B cell (primary cell): ENCODE measurements at regions not wholly inside any gene's neighbourhood (a gene's known extent, or its start where the extent isn't known, plus 50 kb on each side); places are given as distances from the start of the nearest gene placed in this dataset.
"Not testable (repeated sequence)": the region's sequence is repeated elsewhere in the genome, so short reads cannot be mapped to it uniquely, and the experiment has no call there.

Source experiments
- ATAC-seq: fragments of 200-7000 bp; cut with Tn5 transposase; one replicate; pipeline ENCODE4 v1.10.0; 2021; ENCODE audit warnings: low read depth, mild to moderate bottlenecking, moderate number of reproducible peaks, moderate library complexity
- CTCF ChIA-PET: fragments of 350-600 bp; sonication (Branson Sonifier 250); formaldehyde crosslinking; loops from one replicate; lab custom pipeline; 2021; ENCODE audit warnings: antibody characterized with exemption, inconsistent platforms; lab: Charles Lee
- POLR2A ChIA-PET: fragments of 350-600 bp; sonication (Branson Sonifier 250); formaldehyde crosslinking; loops from one replicate; lab custom pipeline; 2021; ENCODE audit warnings: antibody characterized with exemption; lab: Charles Lee
- DNase-seq: peaks from one replicate; pipeline ENCODE4 v3.0.0; 2013
- H2AFZ ChIP-seq: 2 replicates; pipeline ENCODE4 v1.6.1; 2012; ENCODE audit warnings: mild to moderate bottlenecking, low read depth, low read length; ENCODE audit not compliant: insufficient read depth, poor library complexity, severe bottlenecking
- H3K27ac ChIP-seq, 2 donors: 1 replicate in 1 of 2; 2 replicates in 1 of 2; pipeline ENCODE4 v1.5.1; 2012 to 2013; ENCODE audit warnings: low read length in 2 of 2, mild to moderate bottlenecking in 2 of 2, moderate library complexity in 1 of 2
- H3K27me3 ChIP-seq, 4 experiments: fragments of 200-600 bp in 1 of 4; sonication (generic) in 1 of 4; replicated peaks in 1 of 4; 1 replicate in 2 of 4; 2 replicates in 2 of 4; pipeline versions ENCODE4 v1.6.1 to v1.7.0; 2013 to 2016; ENCODE audit warnings: low read length in 3 of 4, mild to moderate bottlenecking in 2 of 4, mixed read lengths in 1 of 4, moderate library complexity in 1 of 4; ENCODE audit not compliant: insufficient read depth in 4 of 4, control insufficient read depth in 3 of 4; ENCODE audit errors: control extremely low read depth in 1 of 4
- H3K36me3 ChIP-seq, 2 experiments: replicated peaks in 1 of 2; 1 replicate in 1 of 2; 2 replicates in 1 of 2; pipeline versions ENCODE4 v1.6.1 to v1.7.1; 2013; ENCODE audit warnings: low read length in 1 of 2; ENCODE audit not compliant: insufficient read depth in 2 of 2, control insufficient read depth in 1 of 2; ENCODE audit errors: control extremely low read depth in 1 of 2, extremely low read depth in 1 of 2
- H3K4me1 ChIP-seq, 2 donors: fragments of 200-600 bp in 1 of 2; sonication (generic) in 1 of 2; 1 replicate in 1 of 2; 2 replicates in 1 of 2; pipeline versions ENCODE4 v1.5.1 to v1.6.1; 2013 to 2017; ENCODE audit warnings: low read length in 2 of 2; ENCODE audit not compliant: control insufficient read depth in 2 of 2, insufficient read depth in 2 of 2
- H3K4me2 ChIP-seq: replicated peaks from 2 replicates; pipeline ENCODE3; 2012; ENCODE audit warnings: mild to moderate bottlenecking, low read depth, low read length; ENCODE audit not compliant: poor library complexity, severe bottlenecking
- H3K4me3 ChIP-seq, 5 experiments: fragments of 200-600 bp in 1 of 5; sonication (generic) in 1 of 5; 1 replicate in 3 of 5; 2 replicates in 2 of 5; pipeline versions ENCODE4 v1.5.1 to v1.7.0; 2011 to 2016; ENCODE audit warnings: low read length in 4 of 5, mild to moderate bottlenecking in 4 of 5, low read depth in 2 of 5, control low read depth in 1 of 5, moderate library complexity in 1 of 5; ENCODE audit not compliant: insufficient read depth in 1 of 5; ENCODE audit errors: control extremely low read depth in 1 of 5, extremely low read depth in 1 of 5
- H3K79me2 ChIP-seq: fragments of 200-600 bp; sonication (generic); one replicate; pipeline ENCODE4 v1.6.0; 2016; ENCODE audit warnings: low read length; ENCODE audit not compliant: control insufficient read depth, insufficient read depth
- H3K9ac ChIP-seq: fragments of 200-600 bp; sonication (generic); 2 replicates; pipeline ENCODE4 v1.6.1; 2017; ENCODE audit warnings: mild to moderate bottlenecking, low read length, moderate library complexity
- H3K9me3 ChIP-seq, 3 donors: one replicate each; pipeline versions ENCODE4 v1.6.1 to v1.7.1; 2013; ENCODE audit warnings: low read length in 2 of 3; ENCODE audit not compliant: control insufficient read depth in 2 of 3, insufficient read depth in 1 of 3; ENCODE audit errors: control extremely low read depth in 1 of 3
- H4K20me1 ChIP-seq: 2 replicates; pipeline ENCODE4 v1.6.0; 2012; ENCODE audit warnings: mild to moderate bottlenecking, low read length; ENCODE audit not compliant: insufficient read depth, control insufficient read depth, poor library complexity, severe bottlenecking
- H3K27ac Mint-ChIP-seq: one replicate; pipeline ENCODE4 v1.8.0; 2021; ENCODE audit warnings: mixed read lengths
- H3K27me3 Mint-ChIP-seq: one replicate; pipeline ENCODE4 v1.8.0; 2021; ENCODE audit warnings: mixed read lengths
- H3K4me1 Mint-ChIP-seq: one replicate; pipeline ENCODE4 v1.8.0; 2021; ENCODE audit warnings: mixed read lengths
- H3K4me3 Mint-ChIP-seq: one replicate; pipeline ENCODE4 v1.8.0; 2021; ENCODE audit warnings: mixed read lengths
- H3K9me3 Mint-ChIP-seq: one replicate; pipeline ENCODE4 v1.8.0; 2022; ENCODE audit warnings: mixed read lengths; ENCODE audit not compliant: insufficient read depth
- EZH2 ChIP-seq: IDR thresholded peaks from 2 replicates; pipeline ENCODE4 v1.6.1; 2012; ENCODE audit warnings: borderline replicate concordance, low read depth, mild to moderate bottlenecking, moderate library complexity, low read length; ENCODE audit not compliant: insufficient read depth, poor library complexity, severe bottlenecking
- WGBS: methylation state at CpG from one replicate; pipeline ENCODE4 v1.1.5; 2013; ENCODE audit warnings: missing lambda C conversion rate; ENCODE audit not compliant: insufficient coverage; 5-methylcytosine and 5-hydroxymethylcytosine counted together
- intact Hi-C: fragments of 100-400 bp; cut with micrococcal nuclease; formaldehyde crosslinking; loops from one replicate; pipeline ENCODE4 v1.10.0; 2022
- TF ChIP-seq, protein P1 (sequence below): fragments of 200-600 bp; IDR thresholded peaks from one replicate; pipeline ENCODE4 v1.8.0; 2022; ENCODE audit warnings: antibody characterized with exemption, mild to moderate bottlenecking

DNA sequence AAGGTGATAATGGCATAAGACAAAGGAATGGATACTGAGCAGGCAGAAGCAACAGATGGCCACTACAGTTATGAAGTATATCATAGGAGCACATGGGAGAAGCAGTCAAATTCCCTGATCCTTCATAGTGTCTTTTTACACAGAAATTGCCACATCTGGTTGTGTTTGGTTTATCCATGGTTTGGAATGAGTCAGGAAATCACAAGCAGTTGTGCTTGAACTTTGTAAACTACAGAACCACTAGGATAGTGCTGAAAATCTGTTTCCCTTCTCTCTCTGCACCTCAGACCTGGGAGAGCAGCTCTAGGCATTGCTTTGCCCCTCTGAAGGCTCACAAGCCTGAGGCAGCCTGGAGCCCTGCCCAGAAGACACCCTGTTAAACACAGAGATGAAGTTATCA, 134.0 kb downstream of the DMRT2 start:
- POLR2A ChIA-PET: no interaction called here
- intact Hi-C loops: no loop called here
- H3K27me3 Mint-ChIP-seq: no peaks in the 10 kb centered on the region

DNA sequence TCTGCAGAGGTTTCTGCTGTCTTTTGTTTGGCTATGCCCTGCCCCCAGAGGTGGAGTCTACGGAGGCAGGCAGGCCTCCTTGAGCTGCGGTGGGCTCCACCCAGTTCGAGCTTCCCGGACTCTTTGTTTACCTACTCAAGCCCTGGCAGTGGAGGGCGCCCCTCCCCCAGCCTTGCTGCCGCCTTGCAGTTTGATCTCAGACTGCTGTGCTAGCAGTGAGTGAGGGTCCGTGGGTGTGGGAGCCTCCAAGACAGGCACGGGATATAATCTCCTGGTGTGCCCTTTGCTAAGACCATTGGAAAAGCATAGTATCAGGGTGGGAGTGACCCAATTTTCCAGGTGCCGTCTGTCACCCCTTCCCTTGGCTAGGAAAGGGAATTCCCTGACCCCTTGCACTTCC, 137.0 kb downstream of the DMRT2 start:
- intact Hi-C loops, H3K27ac Mint-ChIP-seq, H3K9ac ChIP-seq, DNase-seq, H2AFZ ChIP-seq, H3K27me3 Mint-ChIP-seq, H3K4me3 Mint-ChIP-seq, H3K79me2 ChIP-seq, H3K4me3 ChIP-seq, H3K27me3 ChIP-seq, H3K36me3 ChIP-seq, CTCF ChIA-PET, H3K4me1 ChIP-seq, H3K4me1 Mint-ChIP-seq, ATAC-seq, POLR2A ChIA-PET, H4K20me1 ChIP-seq, H3K27ac ChIP-seq, H3K9me3 Mint-ChIP-seq, H3K4me2 ChIP-seq: not testable (repeated sequence)
- H3K9me3 ChIP-seq: peaks cover 0 to 11% (median 2%) of the 10 kb centered on the region in 3 donors
- WGBS: 90% methylated on average over 7 of the region's 9 CpGs

More for the DNA sequence above, 134.0 kb downstream of the DMRT2 start:
- peaks cover 0 to 11% (median 2%) of the 10 kb centered on the region in 3 donors for H3K9me3 ChIP-seq
- no peak overlapping the region for H2AFZ ChIP-seq
- DNase-seq (no peak), ATAC-seq (no peak)
- TF ChIP-seq, protein P1, sequence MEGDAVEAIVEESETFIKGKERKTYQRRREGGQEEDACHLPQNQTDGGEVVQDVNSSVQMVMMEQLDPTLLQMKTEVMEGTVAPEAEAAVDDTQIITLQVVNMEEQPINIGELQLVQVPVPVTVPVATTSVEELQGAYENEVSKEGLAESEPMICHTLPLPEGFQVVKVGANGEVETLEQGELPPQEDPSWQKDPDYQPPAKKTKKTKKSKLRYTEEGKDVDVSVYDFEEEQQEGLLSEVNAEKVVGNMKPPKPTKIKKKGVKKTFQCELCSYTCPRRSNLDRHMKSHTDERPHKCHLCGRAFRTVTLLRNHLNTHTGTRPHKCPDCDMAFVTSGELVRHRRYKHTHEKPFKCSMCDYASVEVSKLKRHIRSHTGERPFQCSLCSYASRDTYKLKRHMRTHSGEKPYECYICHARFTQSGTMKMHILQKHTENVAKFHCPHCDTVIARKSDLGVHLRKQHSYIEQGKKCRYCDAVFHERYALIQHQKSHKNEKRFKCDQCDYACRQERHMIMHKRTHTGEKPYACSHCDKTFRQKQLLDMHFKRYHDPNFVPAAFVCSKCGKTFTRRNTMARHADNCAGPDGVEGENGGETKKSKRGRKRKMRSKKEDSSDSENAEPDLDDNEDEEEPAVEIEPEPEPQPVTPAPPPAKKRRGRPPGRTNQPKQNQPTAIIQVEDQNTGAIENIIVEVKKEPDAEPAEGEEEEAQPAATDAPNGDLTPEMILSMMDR: no peak
- no peak for TF ChIP-seq EZH2
- no peaks in the 10 kb centered on the region for H3K36me3 ChIP-seq
- Mint-ChIP-seq H3K9me3 (peaks cover 4% of the 10 kb centered on the region), H3K4me3 (no peak overlapping the region), H3K4me1 (no peaks in the 10 kb centered on the region), H3K27ac (no peak overlapping the region)
- no peak overlapping the region for H3K27ac ChIP-seq
- no peaks in the 10 kb centered on the region for H3K4me1 ChIP-seq
- H3K4me2 ChIP-seq: no peak overlapping the region
- no peaks in the 10 kb centered on the region for H3K27me3 ChIP-seq
- no peak overlapping the region for H3K9ac ChIP-seq
- CTCF ChIA-PET: no interaction called here
- H3K4me3 ChIP-seq: no peak overlapping the region
- H3K79me2 ChIP-seq: no peaks in the 10 kb centered on the region
- H4K20me1 ChIP-seq: no peaks in the 10 kb centered on the region

GRCh38 chr9:1195636-1196035, 145.5 kb downstream of the DMRT2 start:
- H2AFZ ChIP-seq, DNase-seq, ATAC-seq, H3K27ac ChIP-seq, CTCF ChIA-PET, POLR2A ChIA-PET, H3K9me3 Mint-ChIP-seq, H3K4me3 ChIP-seq, H3K27me3 Mint-ChIP-seq, H3K27me3 ChIP-seq, H3K9ac ChIP-seq, H3K4me3 Mint-ChIP-seq, intact Hi-C loops, H3K4me1 Mint-ChIP-seq, H4K20me1 ChIP-seq, H3K4me1 ChIP-seq, H3K27ac Mint-ChIP-seq, H3K9me3 ChIP-seq, H3K4me2 ChIP-seq, H3K36me3 ChIP-seq, H3K79me2 ChIP-seq: not testable (repeated sequence)
- 78% methylated on average over 3 of the region's 5 CpGs for WGBS
